SK-N-SH (cell line): ENCODE measurements at regions not wholly inside any gene's neighbourhood (a gene's known extent, or its start where the extent isn't known, plus 50 kb on each side); places are given as distances from the start of the nearest gene placed in this dataset.

Experiments
- CTCF ChIA-PET: fragments of 300-600, 350-600 bp; formaldehyde crosslinking; extraction: SDS; loops from one replicate; lab custom pipeline; 2021; lab: Yijun Ruan, JAX
- POLR2A ChIA-PET: fragments of 350-600 bp; sonication (Branson Sonifier 250); formaldehyde crosslinking; extraction: SDS; loops from one replicate; lab custom pipeline; 2020; ENCODE audit warnings: antibody characterized with exemption, inconsistent platforms; lab: Yijun Ruan, JAX
- DNase-seq: peaks from one replicate; pipeline ENCODE4 v3.0.0; 2012
- H2AFZ ChIP-seq: fragments of 200-600 bp; sonication (generic); 2 replicates; pipeline ENCODE4 v1.8.1; 2016; ENCODE audit warnings: antibody characterized with exemption, mild to moderate bottlenecking, low read depth
- H3F3A ChIP-seq: fragments of 200-600 bp; sonication (generic); replicated peaks from 2 replicates; pipeline ENCODE3; 2016; ENCODE audit warnings: antibody characterized with exemption, mild to moderate bottlenecking; ENCODE audit not compliant: insufficient read depth
- H3K27ac ChIP-seq, 2 experiments: fragments of 200-500 bp in 1 of 2; fragments of 200-600 bp in 1 of 2; sonication (Bioruptor generic) in 1 of 2; sonication (generic), shearing (Covaris generic) in 1 of 2; 2 replicates each; pipeline versions ENCODE4 v1.5.1 to v1.6.1; 2014 to 2016; ENCODE audit warnings: low read depth in 2 of 2, inconsistent platforms in 1 of 2, low read length in 1 of 2, mild to moderate bottlenecking in 1 of 2, mixed read lengths in 1 of 2
- H3K27me3 ChIP-seq: fragments of 200-600 bp; sonication (generic), shearing (Covaris generic); 2 replicates; pipeline ENCODE4 v1.6.1; 2016; ENCODE audit warnings: mixed run types; ENCODE audit not compliant: insufficient read depth
- H3K36me3 ChIP-seq, 2 experiments: fragments of 200-500 bp in 1 of 2; fragments of 200-600 bp in 1 of 2; sonication (Bioruptor generic) in 1 of 2; sonication (generic) in 1 of 2; replicated peaks in 1 of 2; 2 replicates each; pipeline versions ENCODE3 to v1.5.1; 2014 to 2016; ENCODE audit warnings: low read length in 1 of 2, mild to moderate bottlenecking in 1 of 2; ENCODE audit not compliant: insufficient read depth in 2 of 2, control insufficient read depth in 1 of 2
- H3K4me1 ChIP-seq, 2 experiments: fragments of 200-500 bp in 1 of 2; fragments of 200-600 bp in 1 of 2; sonication (Bioruptor generic) in 1 of 2; sonication (generic), shearing (Covaris generic) in 1 of 2; 2 replicates each; pipeline versions ENCODE4 v1.5.1 to v1.6.1; 2014 to 2016; ENCODE audit warnings: low read depth in 1 of 2, low read length in 1 of 2, mixed run types in 1 of 2; ENCODE audit not compliant: insufficient read depth in 2 of 2, control insufficient read depth in 1 of 2
- H3K4me2 ChIP-seq: fragments of 200-600 bp; sonication (generic), shearing (Covaris generic); 2 replicates; pipeline ENCODE4 v1.6.1; 2017; ENCODE audit warnings: mixed run types
- H3K4me3 ChIP-seq, 2 experiments: fragments of 200-500 bp in 1 of 2; fragments of 200-600 bp in 1 of 2; sonication (Bioruptor generic) in 1 of 2; sonication (generic), shearing (Covaris generic) in 1 of 2; 2 replicates each; pipeline versions ENCODE4 v1.5.1 to v1.8.1; 2014 to 2016; ENCODE audit warnings: low read depth in 2 of 2, inconsistent platforms in 1 of 2, low read length in 1 of 2, mild to moderate bottlenecking in 1 of 2, mixed read lengths in 1 of 2, moderate library complexity in 1 of 2
- H3K79me2 ChIP-seq: fragments of 200-600 bp; sonication (generic); 2 replicates; pipeline ENCODE4 v1.8.1; 2017; ENCODE audit warnings: mild to moderate bottlenecking; ENCODE audit not compliant: insufficient read depth
- H3K9ac ChIP-seq: fragments of 200-600 bp; sonication (generic); 2 replicates; pipeline ENCODE4 v1.6.1; 2017; ENCODE audit warnings: mixed run types
- H3K9me2 ChIP-seq: fragments of 200-600 bp; sonication (generic); 2 replicates; pipeline ENCODE4 v1.6.1; 2017; ENCODE audit warnings: mixed run types
- H3K9me3 ChIP-seq: fragments of 200-600 bp; sonication (generic); 2 replicates; pipeline ENCODE4 v1.6.1; 2017; ENCODE audit warnings: mixed run types, mild to moderate bottlenecking, moderate library complexity
- H4K20me1 ChIP-seq: fragments of 200-600 bp; sonication (generic); 2 replicates; pipeline ENCODE4 v1.6.1; 2017; ENCODE audit warnings: mild to moderate bottlenecking, mixed run types; ENCODE audit not compliant: insufficient read depth
- CHD2 ChIP-seq: fragments of 150-350 bp; IDR thresholded peaks from 2 replicates; pipeline ENCODE4 v1.6.1; 2018; ENCODE audit warnings: low read length; ENCODE audit not compliant: partially characterized antibody
- ELF1 ChIP-seq: IDR thresholded peaks from 2 replicates; pipeline ENCODE4 v1.4.0; 2012
- EP300 ChIP-seq, 2 experiments: IDR thresholded peaks; 2 replicates each; pipeline versions ENCODE4 v1.4.0 to v1.6.1; 2012; ENCODE audit warnings: borderline replicate concordance in 1 of 2, low read depth in 1 of 2, low read length in 1 of 2
- EZH2phosphoT487 ChIP-seq: fragments of 200-600 bp; sonication (generic); IDR thresholded peaks from 2 replicates; pipeline ENCODE4 v1.6.1; 2017; ENCODE audit warnings: low read depth, mixed run types, mild to moderate bottlenecking, antibody characterized with exemption, moderate library complexity, borderline replicate concordance
- FOSL2 ChIP-seq: IDR thresholded peaks from 2 replicates; pipeline ENCODE4 v1.4.0; 2012; ENCODE audit warnings: low read depth, mild to moderate bottlenecking, moderate library complexity, borderline replicate concordance
- GABPA ChIP-seq: IDR thresholded peaks from 2 replicates; pipeline ENCODE4 v1.4.0; 2012; ENCODE audit warnings: low read depth, mild to moderate bottlenecking
- GATA2 ChIP-seq: sonication (generic); formaldehyde crosslinking; IDR thresholded peaks from 2 replicates; pipeline ENCODE4 v1.5.0; 2020; ENCODE audit warnings: mild to moderate bottlenecking, missing genetic modification reagents
- IRF3 ChIP-seq: fragments of 150-350 bp; IDR thresholded peaks from 2 replicates; pipeline ENCODE4 v1.6.1; 2016; ENCODE audit warnings: mild to moderate bottlenecking, low read depth, low read length
- JUND ChIP-seq: IDR thresholded peaks from 2 replicates; pipeline ENCODE4 v1.4.0; 2012
- MAX ChIP-seq: IDR thresholded peaks from 2 replicates; pipeline ENCODE4 v1.4.0; 2012; ENCODE audit warnings: low read depth
- MXI1 ChIP-seq: IDR thresholded peaks from 2 replicates; pipeline ENCODE4 v1.6.1; 2012; ENCODE audit warnings: mild to moderate bottlenecking, low read depth, low read length, improper control_type of control experiment
- NFIC ChIP-seq: IDR thresholded peaks from 2 replicates; pipeline ENCODE4 v1.4.0; 2012; ENCODE audit warnings: borderline replicate concordance
- PBX3 ChIP-seq: IDR thresholded peaks from 2 replicates; pipeline ENCODE4; 2012
- POLR2AphosphoS5 ChIP-seq: IDR thresholded peaks from 2 replicates; pipeline ENCODE4 v1.6.1; 2012; ENCODE audit warnings: low read depth, low read length
- RAD21 ChIP-seq: IDR thresholded peaks from 2 replicates; pipeline ENCODE4 v1.6.1; 2012; ENCODE audit warnings: mild to moderate bottlenecking, low read length
- RCOR1 ChIP-seq: fragments of 150-350 bp; IDR thresholded peaks from 2 replicates; pipeline ENCODE4 v1.6.1; 2017; ENCODE audit warnings: antibody characterized with exemption, low read length
- RFX5 ChIP-seq: IDR thresholded peaks from 2 replicates; pipeline ENCODE4 v1.6.1; 2012; ENCODE audit warnings: mild to moderate bottlenecking, improper control_type of control experiment, low read length
- RXRA ChIP-seq: IDR thresholded peaks from 2 replicates; pipeline ENCODE4 v1.4.0; 2012; ENCODE audit warnings: low read depth, mild to moderate bottlenecking, borderline replicate concordance
- SIN3A ChIP-seq: IDR thresholded peaks from 2 replicates; pipeline ENCODE4 v1.6.1; 2012; ENCODE audit warnings: low read depth, mild to moderate bottlenecking, low read length, moderate library complexity, borderline replicate concordance
- SMC3 ChIP-seq: IDR thresholded peaks from 2 replicates; pipeline ENCODE4 v1.6.1; 2012; ENCODE audit warnings: low read depth, low read length, improper control_type of control experiment
- TCF12 ChIP-seq: IDR thresholded peaks from 2 replicates; pipeline ENCODE4 v1.4.0; 2012
- TEAD4 ChIP-seq: IDR thresholded peaks from 2 replicates; pipeline ENCODE4 v1.4.0; 2012; ENCODE audit warnings: mild to moderate bottlenecking, borderline replicate concordance; ENCODE audit not compliant: insufficient read depth
- USF1 ChIP-seq: IDR thresholded peaks from 2 replicates; pipeline ENCODE4 v1.4.0; 2012; ENCODE audit warnings: low read depth, borderline replicate concordance
- YY1 ChIP-seq: IDR thresholded peaks from 2 replicates; pipeline ENCODE4 v1.4.0; 2012; ENCODE audit warnings: low read depth, mild to moderate bottlenecking
- WGBS: methylation state at CpG from one replicate; pipeline ENCODE4 v1.1.6; 2017; ENCODE audit warnings: low lambda C conversion rate; 5-methylcytosine and 5-hydroxymethylcytosine counted together
- TF ChIP-seq, protein P1 (sequence below): fragments of 150-350 bp; IDR thresholded peaks from 2 replicates; pipeline ENCODE4 v1.6.1; 2017; ENCODE audit warnings: antibody characterized with exemption, low read length, low read depth, borderline replicate concordance

- no peak overlapping the region for H3K27ac ChIP-seq
- no peaks in the 10 kb centered on the region for H3K27me3 ChIP-seq
- H3K9ac ChIP-seq: no peak overlapping the region
- H3K9me2 ChIP-seq: no peaks in the 10 kb centered on the region
- TF ChIP-seq RAD21 (no peak), MAX (no peak), POLR2AphosphoS5 (no peak), YY1 (no peak), JUND (no peak), TEAD4 (no peak), GABPA (no peak), EP300 (IDR thresholded peaks at IDR 0.05; ENCODE audit: borderline replicate concordance in 1 of 2, low read depth in 1 of 2, low read length in 1 of 2) (no peak), IRF3 (no peak)
- H3K4me2 ChIP-seq: no peak overlapping the region
- ChIA-PET CTCF (interaction anchor here (1.3 kb wide), 1 partner anchor 12 kb away, joined by 4 read pairs; no protein-coding TSS in a partner anchor), POLR2A (no interaction called here)
- no peaks in the 10 kb centered on the region for H3K9me3 ChIP-seq
- H4K20me1 ChIP-seq: no peaks in the 10 kb centered on the region
- H3K36me3 ChIP-seq: no peaks in the 10 kb centered on the region
- WGBS: 27% methylated on average over 1 of the region's 1 CpG
- no peaks in the 10 kb centered on the region for H3F3A ChIP-seq
- H3K79me2 ChIP-seq: no peaks in the 10 kb centered on the region
- no peak for DNase-seq
- H2AFZ ChIP-seq: no peak overlapping the region
- H3K4me3 ChIP-seq: no peak overlapping the region
- no peaks in the 10 kb centered on the region for H3K4me1 ChIP-seq
Measured at GRCh38 chr16:20167323-20167722, 93.6 kb upstream of the GPR139 start.

DNA sequence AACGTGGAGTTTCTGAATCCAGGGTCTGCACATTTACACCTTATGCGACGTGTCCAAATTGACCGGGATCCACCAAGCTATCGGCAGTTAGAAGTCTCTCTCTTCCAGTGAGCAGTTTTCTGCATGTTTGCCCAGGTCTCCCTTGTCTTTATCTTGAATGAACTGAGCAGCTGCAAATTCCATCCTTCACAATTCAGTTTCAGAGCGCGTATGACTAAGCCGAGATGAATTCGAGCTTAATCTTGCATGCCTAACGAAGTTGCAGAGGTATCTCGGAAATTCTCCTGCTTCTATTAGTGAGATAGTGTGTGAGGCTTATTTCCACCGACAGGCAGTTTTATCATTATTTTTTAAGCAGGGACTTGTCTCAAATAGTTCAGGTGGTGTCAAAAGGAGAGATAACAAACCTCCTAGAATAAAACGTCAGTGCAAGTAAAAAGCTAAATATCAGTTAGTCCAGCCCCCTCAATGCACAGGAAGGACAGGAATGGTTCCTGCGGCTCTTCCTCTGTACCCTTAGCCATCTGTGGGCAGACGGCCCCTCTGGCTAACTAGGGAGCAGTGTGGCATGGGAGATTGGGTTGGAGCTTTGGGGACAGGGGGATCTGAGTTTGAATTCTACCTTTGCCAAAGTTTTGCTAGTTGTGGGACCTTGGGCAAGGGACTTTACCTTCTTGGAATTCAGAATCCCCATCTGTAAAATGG, 93.0 kb upstream of the GPR139 start:
- no peaks in the 10 kb centered on the region for H3K79me2 ChIP-seq
- H3K9ac ChIP-seq: no peak overlapping the region
- no peaks in the 10 kb centered on the region for H3F3A ChIP-seq
- POLR2A ChIA-PET: no interaction called here
- H3K4me1 ChIP-seq: no peaks in the 10 kb centered on the region
- no peak overlapping the region for H3K27ac ChIP-seq
- H3K27me3 ChIP-seq: no peaks in the 10 kb centered on the region
- WGBS: 30% methylated on average over 15 of the region's 15 CpGs
- DNase-seq: no peak
- no peak overlapping the region for H2AFZ ChIP-seq
- H3K9me3 ChIP-seq: no peaks in the 10 kb centered on the region
- no peak overlapping the region for H3K4me2 ChIP-seq
- TF ChIP-seq MXI1 (no peak), FOSL2 (no peak), POLR2AphosphoS5 (no peak), ELF1 (no peak), MAX (no peak), CHD2 (no peak), NFIC (no peak), SMC3 (no peak), PBX3 (no peak), EZH2phosphoT487 (no peak), SIN3A (no peak), GATA2 (no peak), RFX5 (no peak), RAD21 (no peak), TCF12 (no peak), RXRA (no peak), RCOR1 (no peak), USF1 (no peak)
- TF ChIP-seq, protein P1, sequence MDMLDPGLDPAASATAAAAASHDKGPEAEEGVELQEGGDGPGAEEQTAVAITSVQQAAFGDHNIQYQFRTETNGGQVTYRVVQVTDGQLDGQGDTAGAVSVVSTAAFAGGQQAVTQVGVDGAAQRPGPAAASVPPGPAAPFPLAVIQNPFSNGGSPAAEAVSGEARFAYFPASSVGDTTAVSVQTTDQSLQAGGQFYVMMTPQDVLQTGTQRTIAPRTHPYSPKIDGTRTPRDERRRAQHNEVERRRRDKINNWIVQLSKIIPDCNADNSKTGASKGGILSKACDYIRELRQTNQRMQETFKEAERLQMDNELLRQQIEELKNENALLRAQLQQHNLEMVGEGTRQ: no peak
- TF ChIP-seq, all 33 proteins: peak for 0
- CTCF ChIA-PET: no interaction called here
- no peaks in the 10 kb centered on the region for H4K20me1 ChIP-seq
- no peaks in the 10 kb centered on the region for H3K36me3 ChIP-seq
- no peak overlapping the region for H3K4me3 ChIP-seq
- H3K9me2 ChIP-seq: no peaks in the 10 kb centered on the region
